ENCODE measurements at regions not wholly inside any gene's neighbourhood (a gene's known extent, or its start where the extent isn't known, plus 50 kb on each side); places are given as distances from the start of the nearest gene placed in this dataset.

DNA sequence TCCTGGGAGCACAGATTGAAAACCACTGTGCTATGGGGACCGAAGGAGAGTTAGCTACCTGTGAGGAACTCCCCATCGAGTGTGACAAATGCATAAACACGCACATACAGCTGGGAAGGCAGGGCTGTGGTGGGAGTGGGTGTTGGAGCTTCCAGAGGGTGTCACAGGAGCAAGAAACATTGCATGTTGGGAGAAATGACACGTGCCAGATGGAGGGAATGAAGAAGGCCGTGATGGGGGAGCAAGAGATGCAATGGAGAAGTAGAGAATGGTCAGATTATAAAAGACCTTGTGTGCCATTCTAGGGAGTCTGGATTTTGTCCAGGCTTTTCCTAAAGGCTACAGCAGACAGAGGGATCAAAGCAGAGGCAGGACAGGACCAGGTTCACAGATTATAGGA is 91.1 kb upstream of the NDUFV2 start (continued):
- TF ChIP-seq ETV5 (CRISPR knock-in tag; IDR thresholded peaks at IDR 0.05; ENCODE audit: borderline replicate concordance) = no peak
- TF ChIP-seq RFX5 (IDR thresholded peaks at IDR 0.05; ENCODE audit: low read depth, low read length) = no peak
- TF ChIP-seq MBD4 (IDR thresholded peaks at IDR 0.05; ENCODE audit: borderline replicate concordance, low read length) = no peak
- TF ChIP-seq, protein P1, sequence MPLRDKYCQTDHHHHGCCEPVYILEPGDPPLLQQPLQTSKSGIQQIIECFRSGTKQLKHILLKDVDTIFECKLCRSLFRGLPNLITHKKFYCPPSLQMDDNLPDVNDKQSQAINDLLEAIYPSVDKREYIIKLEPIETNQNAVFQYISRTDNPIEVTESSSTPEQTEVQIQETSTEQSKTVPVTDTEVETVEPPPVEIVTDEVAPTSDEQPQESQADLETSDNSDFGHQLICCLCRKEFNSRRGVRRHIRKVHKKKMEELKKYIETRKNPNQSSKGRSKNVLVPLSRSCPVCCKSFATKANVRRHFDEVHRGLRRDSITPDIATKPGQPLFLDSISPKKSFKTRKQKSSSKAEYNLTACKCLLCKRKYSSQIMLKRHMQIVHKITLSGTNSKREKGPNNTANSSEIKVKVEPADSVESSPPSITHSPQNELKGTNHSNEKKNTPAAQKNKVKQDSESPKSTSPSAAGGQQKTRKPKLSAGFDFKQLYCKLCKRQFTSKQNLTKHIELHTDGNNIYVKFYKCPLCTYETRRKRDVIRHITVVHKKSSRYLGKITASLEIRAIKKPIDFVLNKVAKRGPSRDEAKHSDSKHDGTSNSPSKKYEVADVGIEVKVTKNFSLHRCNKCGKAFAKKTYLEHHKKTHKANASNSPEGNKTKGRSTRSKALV (CRISPR knock-in tag; IDR thresholded peaks at IDR 0.05) = no peak
- TF ChIP-seq ATF7 (IDR thresholded peaks at IDR 0.05) = no peak
- TF ChIP-seq ATF7 (CRISPR knock-in tag; IDR thresholded peaks at IDR 0.05) = no peak
- no peak for TF ChIP-seq CAMTA2 (CRISPR knock-in tag; IDR thresholded peaks at IDR 0.05; ENCODE audit: borderline replicate concordance)
- no peak for TF ChIP-seq SRY (CRISPR knock-in tag; IDR thresholded peaks at IDR 0.05)
- no peak for TF ChIP-seq SYNCRIP (IDR thresholded peaks at IDR 0.05; ENCODE audit: insufficient read depth, low read depth, low read length)
- TF ChIP-seq, protein P2, sequence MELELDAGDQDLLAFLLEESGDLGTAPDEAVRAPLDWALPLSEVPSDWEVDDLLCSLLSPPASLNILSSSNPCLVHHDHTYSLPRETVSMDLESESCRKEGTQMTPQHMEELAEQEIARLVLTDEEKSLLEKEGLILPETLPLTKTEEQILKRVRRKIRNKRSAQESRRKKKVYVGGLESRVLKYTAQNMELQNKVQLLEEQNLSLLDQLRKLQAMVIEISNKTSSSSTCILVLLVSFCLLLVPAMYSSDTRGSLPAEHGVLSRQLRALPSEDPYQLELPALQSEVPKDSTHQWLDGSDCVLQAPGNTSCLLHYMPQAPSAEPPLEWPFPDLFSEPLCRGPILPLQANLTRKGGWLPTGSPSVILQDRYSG (CRISPR knock-in tag; IDR thresholded peaks at IDR 0.05) = no peak
- TF ChIP-seq ZNF260 (CRISPR knock-in tag; IDR thresholded peaks at IDR 0.05; ENCODE audit: borderline replicate concordance, low read depth) = no peak

DNA sequence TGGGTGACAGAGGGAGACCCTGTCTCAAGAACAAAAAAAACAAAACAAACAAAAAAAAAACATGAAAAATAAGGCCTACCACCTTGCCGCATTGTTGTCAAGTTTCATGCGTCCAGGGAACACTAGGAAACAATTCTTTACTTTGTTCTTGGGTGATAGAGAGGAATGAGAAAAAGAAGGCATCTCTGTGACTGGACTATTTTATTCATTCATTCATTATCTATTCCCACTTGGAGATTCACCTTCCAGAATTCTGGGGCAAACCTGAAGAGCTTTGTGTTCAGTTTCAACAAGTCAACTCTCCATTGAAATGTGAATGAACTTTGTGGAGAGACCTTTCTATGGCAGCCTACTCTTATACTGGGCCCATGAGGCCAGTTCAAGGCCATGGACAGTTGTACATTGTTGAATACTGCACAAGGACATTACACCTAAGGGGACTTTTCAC is 88.5 kb upstream of the NDUFV2 start:
- Histone ChIP-seq H3K4me3 (replicated peaks in 1 of 3; ENCODE audit: insufficient read depth in 1 of 3, low read depth in 2 of 3, low read length in 3 of 3) (no peak overlapping the region), H3K27ac (ENCODE audit: extremely low read length, insufficient read depth, low read length) (no peak overlapping the region), H3K4me1 (ENCODE audit: insufficient read depth, low read length) (peaks cover 27% of the 10 kb centered on the region), H4K20me1 (ENCODE audit: insufficient read depth, low read length) (no peaks in the 10 kb centered on the region), H3K9me3 (ENCODE audit: low read length) (no peaks in the 10 kb centered on the region), H3K9ac (ENCODE audit: insufficient read depth, low read depth, low read length) (no peak overlapping the region), H3K27me3 (ENCODE audit: control insufficient read depth in 1 of 2, insufficient read depth in 2 of 2, low read length in 2 of 2) (0 out of 5 replicates have a peak, but pooled peaks cover 0 to 3% of the 10 kb centered on the region in 2 experiments), H3K79me2 (ENCODE audit: insufficient read depth, low read length) (no peaks in the 10 kb centered on the region), H3K36me3 (replicated peaks in 1 of 2; ENCODE audit: control insufficient read depth in 1 of 2, insufficient read depth in 2 of 2, low read length in 2 of 2) (no peaks in the 10 kb centered on the region), H3K4me2 (ENCODE audit: low read depth, low read length) (no peak overlapping the region), H2AFZ (ENCODE audit: low read length) (no peak overlapping the region)
- DNase-seq (ENCODE audit: low spot score) (no peak), FAIRE-seq (no peak), ATAC-seq (no peak)
- in situ Hi-C loops (cut with HindIII; ENCODE audit: extremely low pct_ligation_motif_present, low pct_unique_long_range_greater_than_20kb) (no loop called here), intact Hi-C loops (cut with micrococcal nuclease; ENCODE audit: unreplicated experiment) (no loop called here)
- CTCF ChIA-PET (ENCODE audit: low intra/inter-chr PET ratio, low total read pairs) = no interaction called here
- no TSS peak for BruUV-seq (replicated peaks)
- TF ChIP-seq ZNF644 (CRISPR knock-in tag; IDR thresholded peaks at IDR 0.05; ENCODE audit: low read depth) (0 out of 2 replicates have a peak, but pooled peaks have one; percentile 35), ZNF10 (CRISPR knock-in tag; IDR thresholded peaks at IDR 0.05; ENCODE audit: borderline replicate concordance, low read depth) (no peak), AGO2 (optimal IDR thresholded peaks at IDR 0.05; ENCODE audit: low read depth, low read length) (no peak)
- POLR2A ChIA-PET = no interaction called here
- WGBS (ENCODE audit: low lambda C conversion rate) = 74% methylated on average over 2 of the region's 2 CpGs
